Endothelial cell of umbilical vein (primary cell): ENCODE measurements at regions not wholly inside any gene's neighbourhood (a gene's known extent, or its start where the extent isn't known, plus 50 kb on each side); places are given as distances from the start of the nearest gene placed in this dataset.

Experiments used
- CTCF ChIP-seq, 2 donors: IDR thresholded peaks; 1 replicate in 1 of 2; 2 replicates in 1 of 2; pipeline ENCODE4 v1.5.1; 2011; ENCODE audit warnings: low read length in 2 of 2, mild to moderate bottlenecking in 2 of 2, moderate library complexity in 2 of 2, control low read depth in 1 of 2, inconsistent platforms in 1 of 2, low read depth in 1 of 2; ENCODE audit not compliant: insufficient read depth in 1 of 2; ENCODE audit errors: extremely low read depth in 1 of 2
- EZH2 ChIP-seq: IDR thresholded peaks from 2 replicates; pipeline ENCODE4 v1.6.1; 2012; ENCODE audit warnings: borderline replicate concordance, low read depth, mild to moderate bottlenecking, moderate library complexity, low read length, inconsistent platforms; ENCODE audit not compliant: severe bottlenecking
- FOS ChIP-seq: IDR thresholded peaks from 2 replicates; pipeline ENCODE4 v1.6.1; 2011; ENCODE audit warnings: mild to moderate bottlenecking, low read length, moderate library complexity, borderline replicate concordance; ENCODE audit not compliant: insufficient read depth
- GATA2 ChIP-seq: IDR thresholded peaks from 2 replicates; pipeline ENCODE4 v1.7.0; 2011; ENCODE audit warnings: low read depth, mild to moderate bottlenecking, moderate library complexity, mixed read lengths, low read length; ENCODE audit not compliant: insufficient read length, insufficient read depth
- JUN ChIP-seq: IDR thresholded peaks from 2 replicates; pipeline ENCODE4 v1.6.1; 2011; ENCODE audit warnings: borderline replicate concordance, low read depth; ENCODE audit not compliant: insufficient read length, insufficient read depth
- MAX ChIP-seq: IDR thresholded peaks from 2 replicates; pipeline ENCODE4 v1.6.1; 2011; ENCODE audit not compliant: insufficient read depth, insufficient read length
- POLR2A ChIP-seq: IDR thresholded peaks from 2 replicates; pipeline ENCODE4 v1.6.1; 2012; ENCODE audit warnings: low read depth, mild to moderate bottlenecking, control low read depth, low read length
- POLR2AphosphoS5 ChIP-seq: IDR thresholded peaks from 2 replicates; pipeline ENCODE4 v1.6.1; 2012; ENCODE audit warnings: low read depth, mild to moderate bottlenecking, control low read depth, low read length, moderate library complexity; ENCODE audit not compliant: insufficient read depth

GRCh38 chr12:13595536-13596443 lies 385.6 kb downstream of the GRIN2B start:
- TF ChIP-seq POLR2A (no peak), CTCF (IDR thresholded peaks at IDR 0.05; ENCODE audit: extremely low read depth in 1 of 2, insufficient read depth in 1 of 2, low read depth in 1 of 2, low read length in 2 of 2) (no peak), EZH2 (no peak), POLR2AphosphoS5 (no peak), GATA2 (no peak), FOS (no peak), MAX (no peak), JUN (no peak)
